Smooth muscle cell (in vitro differentiated cells): ENCODE measurements at regions not wholly inside any gene's neighbourhood (a gene's known extent, or its start where the extent isn't known, plus 50 kb on each side); places are given as distances from the start of the nearest gene placed in this dataset.

Experiments
- DNase-seq: peaks from one replicate; lab custom pipeline; 2025; ENCODE audit not compliant: unreplicated experiment; lab: John Stamatoyannopoulos, UW
- H2AFZ ChIP-seq: fragments of 200-600 bp; sonication (generic); 2 replicates; pipeline ENCODE4 v1.6.0; 2016; ENCODE audit warnings: antibody characterized with exemption, low read depth, mild to moderate bottlenecking
- H3F3A ChIP-seq: fragments of 200-600 bp; sonication (generic); 2 replicates; pipeline ENCODE4 v1.6.0; 2017; ENCODE audit warnings: antibody characterized with exemption, low read depth
- H3K27ac ChIP-seq: fragments of 200-600 bp; sonication (generic); 2 replicates; pipeline ENCODE4 v1.5.1; 2016; ENCODE audit warnings: low read depth, mild to moderate bottlenecking
- H3K27me3 ChIP-seq: fragments of 200-600 bp; sonication (generic); 2 replicates; pipeline ENCODE4 v1.6.1; 2016; ENCODE audit warnings: low read depth, mild to moderate bottlenecking
- H3K36me3 ChIP-seq: fragments of 200-600 bp; sonication (generic); 2 replicates; pipeline ENCODE4 v1.5.1; 2016; ENCODE audit warnings: low read depth
- H3K4me1 ChIP-seq: fragments of 200-600 bp; sonication (generic); 2 replicates; pipeline ENCODE4 v1.5.1; 2016; ENCODE audit warnings: low read depth
- H3K4me2 ChIP-seq: fragments of 200-600 bp; sonication (generic); 2 replicates; pipeline ENCODE4 v1.6.0; 2016; ENCODE audit warnings: mild to moderate bottlenecking
- H3K4me3 ChIP-seq: fragments of 200-600 bp; sonication (generic); 2 replicates; pipeline ENCODE4 v1.5.1; 2016; ENCODE audit warnings: mild to moderate bottlenecking
- H3K79me2 ChIP-seq: fragments of 200-600 bp; sonication (generic); 2 replicates; pipeline ENCODE4 v1.6.0; 2016; ENCODE audit warnings: low read depth, mild to moderate bottlenecking
- H3K9ac ChIP-seq: fragments of 200-600 bp; sonication (generic); 2 replicates; pipeline ENCODE4 v1.6.0; 2016; ENCODE audit warnings: low read depth
- H3K9me3 ChIP-seq: fragments of 200-600 bp; sonication (generic); replicated peaks from 2 replicates; pipeline ENCODE4 v1.5.1; 2016; ENCODE audit warnings: low read depth
- H4K20me1 ChIP-seq: fragments of 200-600 bp; sonication (generic); 2 replicates; pipeline ENCODE4 v1.6.0; 2016; ENCODE audit warnings: low read depth
- CTCF ChIP-seq: fragments of 200-600 bp; sonication (generic); IDR thresholded peaks from 2 replicates; pipeline ENCODE4 v1.5.1; 2017; ENCODE audit warnings: borderline replicate concordance, mild to moderate bottlenecking, antibody characterized with exemption; ENCODE audit not compliant: insufficient read depth, poor library complexity, severe bottlenecking
- WGBS: methylation state at CpG from one replicate; pipeline ENCODE4 v1.1.7; 2016; ENCODE audit warnings: low lambda C conversion rate; 5-methylcytosine and 5-hydroxymethylcytosine counted together

GRCh38 chr4:153065276-153065675 is 129.2 kb downstream of the FHDC1 start:
- Histone ChIP-seq H3K9ac (no peak overlapping the region), H3F3A (peaks cover 11% of the 10 kb centered on the region), H3K27ac (no peak overlapping the region), H3K4me1 (peaks cover 8% of the 10 kb centered on the region), H3K4me2 (no peak overlapping the region), H2AFZ (no peak overlapping the region), H3K79me2 (no peaks in the 10 kb centered on the region), H3K9me3 (no peaks in the 10 kb centered on the region), H3K36me3 (no peaks in the 10 kb centered on the region), H3K27me3 (no peaks in the 10 kb centered on the region), H3K4me3 (no peak overlapping the region), H4K20me1 (no peaks in the 10 kb centered on the region)
- no peak for DNase-seq
- WGBS, result 81% methylated on average over 9 of the region's 9 CpGs
- TF ChIP-seq CTCF, result no peak

- Histone ChIP-seq H4K20me1 (no peaks in the 10 kb centered on the region), H3F3A (peaks cover 11% of the 10 kb centered on the region), H3K9me3 (no peaks in the 10 kb centered on the region), H3K4me3 (no peak overlapping the region), H3K9ac (no peak overlapping the region), H3K4me2 (peak overlapping the region; percentile 10), H3K27ac (peak overlapping the region; percentile 2), H2AFZ (peak overlapping the region; percentile 16), H3K4me1 (peaks cover 8% of the 10 kb centered on the region), H3K79me2 (no peaks in the 10 kb centered on the region), H3K27me3 (no peaks in the 10 kb centered on the region), H3K36me3 (no peaks in the 10 kb centered on the region)
- no peak for TF ChIP-seq CTCF
- 50% methylated on average over 1 of the region's 1 CpG for WGBS
- no peak for DNase-seq
These were observed 131.3 kb downstream of the FHDC1 start for GRCh38 chr4:153067376-153067775.

- peaks cover 11% of the 10 kb centered on the region for H3F3A ChIP-seq
- H3K79me2 ChIP-seq, result no peaks in the 10 kb centered on the region
- no peak overlapping the region for H3K27ac ChIP-seq
- DNase-seq, result no peak
- no peak overlapping the region for H3K4me2 ChIP-seq
- no peak overlapping the region for H2AFZ ChIP-seq
- H3K27me3 ChIP-seq, result no peaks in the 10 kb centered on the region
- no peaks in the 10 kb centered on the region for H3K36me3 ChIP-seq
- H3K4me1 ChIP-seq, result peaks cover 8% of the 10 kb centered on the region
- WGBS, result 98% methylated on average over 7 of the region's 7 CpGs
- H3K9ac ChIP-seq, result no peak overlapping the region
- H3K4me3 ChIP-seq, result no peak overlapping the region
- H4K20me1 ChIP-seq, result no peaks in the 10 kb centered on the region
- no peaks in the 10 kb centered on the region for H3K9me3 ChIP-seq
- no peak for TF ChIP-seq CTCF
These were observed 132.6 kb downstream of the FHDC1 start for GRCh38 chr4:153068751-153069150.

GRCh38 chr4:153071958-153072598 is 132.2 kb upstream of the TRIM2 start:
- Histone ChIP-seq H3K9me3 (no peaks in the 10 kb centered on the region), H3K4me3 (no peak overlapping the region), H3K27ac (no peak overlapping the region), H3K36me3 (no peaks in the 10 kb centered on the region), H3F3A (peaks cover 6% of the 10 kb centered on the region), H3K27me3 (no peaks in the 10 kb centered on the region), H3K4me1 (peaks cover 17% of the 10 kb centered on the region), H3K79me2 (no peaks in the 10 kb centered on the region), H3K9ac (no peak overlapping the region), H4K20me1 (no peaks in the 10 kb centered on the region), H2AFZ (no peak overlapping the region), H3K4me2 (no peak overlapping the region)
- TF ChIP-seq CTCF, result no peak
- no peak for DNase-seq
